ENCODE measurements at regions not wholly inside any gene's neighbourhood (a gene's known extent, or its start where the extent isn't known, plus 50 kb on each side); places are given as distances from the start of the nearest gene placed in this dataset.

DNA sequence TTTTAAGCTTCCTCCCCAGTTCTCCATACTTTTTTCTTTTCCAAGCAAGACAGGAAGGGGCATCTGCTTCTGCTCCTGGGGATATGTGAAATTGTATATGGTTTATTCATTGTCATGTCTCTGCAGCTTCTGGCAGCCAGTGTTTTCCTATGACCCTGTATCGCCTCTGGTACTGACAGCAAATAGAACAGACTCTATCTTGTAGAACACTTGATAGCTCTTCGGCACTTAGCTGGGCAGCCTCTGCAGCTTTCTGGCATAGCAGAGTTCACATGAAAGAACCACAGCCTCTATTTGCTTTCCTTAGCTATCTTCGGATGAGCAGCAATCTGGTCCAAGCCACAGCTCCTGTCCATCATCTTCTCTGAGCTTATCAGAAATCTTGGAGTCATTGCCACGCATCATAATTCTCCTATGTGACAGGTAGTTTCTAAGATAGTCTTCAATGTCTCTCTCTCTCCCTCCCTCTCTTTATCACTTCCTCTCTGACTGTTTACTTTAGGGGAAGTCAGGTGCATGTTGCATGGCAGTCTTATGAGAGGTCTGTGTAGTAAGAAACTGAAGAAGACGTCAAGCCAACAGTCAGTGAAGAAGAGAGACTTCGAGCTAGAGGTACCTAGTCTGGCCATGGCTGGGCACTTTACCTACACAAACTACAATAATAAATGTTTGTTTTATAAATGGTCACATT is 627.7 kb upstream of the CDH2 start:
- DNase-seq (ENCODE audit: low spot score in 2 of 2) = no peak
- 77 to 85% methylated on average over 6 of the region's 6 CpGs for WGBS, 2 donors
- intact Hi-C loops (cut with DNase I; ENCODE audit: low total_unique reads) = no loop called here
- TF ChIP-seq POLR2A (IDR thresholded peaks at IDR 0.05) = no peak
- TF ChIP-seq, protein P1, sequence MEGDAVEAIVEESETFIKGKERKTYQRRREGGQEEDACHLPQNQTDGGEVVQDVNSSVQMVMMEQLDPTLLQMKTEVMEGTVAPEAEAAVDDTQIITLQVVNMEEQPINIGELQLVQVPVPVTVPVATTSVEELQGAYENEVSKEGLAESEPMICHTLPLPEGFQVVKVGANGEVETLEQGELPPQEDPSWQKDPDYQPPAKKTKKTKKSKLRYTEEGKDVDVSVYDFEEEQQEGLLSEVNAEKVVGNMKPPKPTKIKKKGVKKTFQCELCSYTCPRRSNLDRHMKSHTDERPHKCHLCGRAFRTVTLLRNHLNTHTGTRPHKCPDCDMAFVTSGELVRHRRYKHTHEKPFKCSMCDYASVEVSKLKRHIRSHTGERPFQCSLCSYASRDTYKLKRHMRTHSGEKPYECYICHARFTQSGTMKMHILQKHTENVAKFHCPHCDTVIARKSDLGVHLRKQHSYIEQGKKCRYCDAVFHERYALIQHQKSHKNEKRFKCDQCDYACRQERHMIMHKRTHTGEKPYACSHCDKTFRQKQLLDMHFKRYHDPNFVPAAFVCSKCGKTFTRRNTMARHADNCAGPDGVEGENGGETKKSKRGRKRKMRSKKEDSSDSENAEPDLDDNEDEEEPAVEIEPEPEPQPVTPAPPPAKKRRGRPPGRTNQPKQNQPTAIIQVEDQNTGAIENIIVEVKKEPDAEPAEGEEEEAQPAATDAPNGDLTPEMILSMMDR (IDR thresholded peaks at IDR 0.05) = no peak
- H3K4me3 ChIP-seq (ENCODE audit: low read depth, poor library complexity, severe bottlenecking) = no peak overlapping the region

DNA sequence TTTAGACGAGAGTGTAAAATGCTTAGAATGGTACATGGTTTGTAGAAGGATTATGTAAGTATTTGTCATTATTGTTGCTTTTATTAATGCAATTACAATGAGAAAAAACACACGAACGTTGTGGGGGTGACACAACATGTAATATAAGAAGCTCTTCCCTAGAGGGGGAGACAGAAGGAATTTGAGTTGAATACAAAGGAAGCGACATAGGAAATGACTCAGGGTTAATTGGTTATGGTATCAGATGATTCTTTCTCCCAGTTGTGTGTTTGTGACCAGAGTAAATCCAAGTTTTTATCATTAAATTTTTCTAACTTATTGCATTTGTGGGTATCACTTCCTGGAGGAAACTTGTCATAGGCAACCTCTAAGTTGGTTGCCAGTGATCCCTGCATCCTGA is 625.6 kb upstream of the CDH2 start:
- 65 to 69% methylated on average over 4 of the region's 4 CpGs for WGBS, 2 donors
- DNase-seq (ENCODE audit: low spot score in 2 of 2) = no peak
- intact Hi-C loops (cut with DNase I; ENCODE audit: low total_unique reads) = no loop called here
- TF ChIP-seq, protein P1 (IDR thresholded peaks at IDR 0.05) = no peak
- no peak for TF ChIP-seq POLR2A (IDR thresholded peaks at IDR 0.05)
- H3K4me3 ChIP-seq (ENCODE audit: low read depth, poor library complexity, severe bottlenecking) = no peak overlapping the region

DNA sequence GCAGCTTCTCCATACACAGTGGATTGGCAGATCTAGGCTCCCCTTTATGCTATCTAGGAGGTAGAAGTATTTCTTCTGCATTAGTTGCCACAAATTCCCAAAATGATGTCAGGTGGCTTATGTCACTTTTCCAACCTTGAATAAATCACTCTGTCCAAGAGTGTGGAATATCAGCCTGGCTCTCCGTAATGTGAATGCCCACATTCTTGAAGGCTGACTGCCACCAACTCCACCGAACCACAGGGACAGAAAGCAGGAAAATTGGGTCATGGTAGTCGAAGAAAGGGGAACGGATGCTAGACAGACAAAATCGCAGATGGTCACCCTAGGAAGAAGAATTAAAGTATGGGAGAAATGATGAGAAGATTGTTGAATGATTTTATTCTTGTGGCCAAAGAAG is 624.9 kb upstream of the CDH2 start:
- intact Hi-C loops (cut with DNase I; ENCODE audit: low total_unique reads) = no loop called here
- 92 to 96% methylated on average over 5 of the region's 5 CpGs for WGBS, 2 donors
- TF ChIP-seq, protein P1 (IDR thresholded peaks at IDR 0.05) = no peak
- no peak for TF ChIP-seq POLR2A (IDR thresholded peaks at IDR 0.05)
- H3K4me3 ChIP-seq (ENCODE audit: low read depth, poor library complexity, severe bottlenecking) = no peak overlapping the region
- no peak for DNase-seq (ENCODE audit: low spot score in 2 of 2)

DNA sequence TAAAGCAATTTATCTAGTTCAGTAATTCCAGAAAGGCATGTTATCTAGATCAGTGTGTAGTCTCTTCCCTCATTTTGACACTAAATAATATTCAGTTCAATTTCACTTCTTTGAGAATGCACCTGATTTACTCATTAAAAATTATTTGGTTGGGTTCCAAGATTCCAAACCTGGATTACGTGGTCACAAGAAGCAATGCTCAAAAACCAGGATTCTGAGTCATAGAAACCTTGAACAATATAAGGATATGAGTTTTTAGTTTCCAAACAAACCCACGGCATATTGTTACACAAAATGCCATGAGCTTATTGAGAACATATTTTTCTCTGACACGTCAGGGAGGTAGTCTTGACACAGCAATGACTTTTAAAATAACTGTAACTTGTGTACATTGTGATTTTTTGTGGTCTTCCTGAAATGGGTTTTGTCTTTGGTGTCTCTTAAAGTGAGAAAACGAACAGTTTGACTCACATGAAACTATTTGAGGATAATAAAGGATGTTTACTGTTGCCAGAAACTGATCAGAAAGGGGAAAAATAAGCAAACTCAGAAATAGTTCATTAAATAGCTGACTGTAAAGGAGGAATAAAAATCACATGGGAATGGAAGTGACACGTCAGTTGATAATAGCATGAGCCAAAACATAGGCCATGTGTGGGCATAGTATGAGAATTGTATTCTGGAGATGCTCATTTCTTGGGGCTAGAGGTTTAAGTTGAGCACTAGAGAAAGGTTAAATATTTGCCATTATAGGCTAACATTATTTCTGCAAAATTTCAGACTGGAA is 617.7 kb upstream of the CDH2 start:
- TF ChIP-seq, protein P1 (IDR thresholded peaks at IDR 0.05) = no peak
- TF ChIP-seq POLR2A (IDR thresholded peaks at IDR 0.05) = no peak
- H3K4me3 ChIP-seq (ENCODE audit: low read depth, poor library complexity, severe bottlenecking) = no peak overlapping the region
- 39 to 48% methylated on average over 5 of the region's 5 CpGs for WGBS, 2 donors
- DNase-seq (ENCODE audit: low spot score in 2 of 2) = no peak
- intact Hi-C loops (cut with DNase I; ENCODE audit: low total_unique reads) = no loop called here

DNA sequence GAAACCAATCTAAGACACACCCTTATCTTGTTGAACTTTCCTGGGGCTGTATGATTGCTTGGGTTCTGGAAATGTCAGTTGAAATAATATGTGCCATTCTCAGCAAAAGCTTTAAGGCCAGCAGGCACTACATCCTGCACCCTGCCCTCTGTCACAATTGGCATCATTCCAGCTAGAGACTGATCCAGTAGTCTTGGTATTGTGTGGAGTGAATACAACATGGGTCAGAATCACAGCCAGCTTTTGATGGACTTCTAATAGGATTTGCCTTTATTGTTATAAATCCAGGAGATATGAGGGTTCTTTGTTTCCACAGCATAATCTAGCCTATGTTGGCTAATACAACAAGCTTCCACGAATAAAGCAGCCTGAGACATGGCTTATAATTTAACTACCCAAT is 617.0 kb upstream of the CDH2 start:
- intact Hi-C loops (cut with DNase I; ENCODE audit: low total_unique reads) = no loop called here
- WGBS, 2 donors = 59 to 65% methylated on average over 1 of the region's 1 CpG
- no peak for TF ChIP-seq POLR2A (IDR thresholded peaks at IDR 0.05)
- TF ChIP-seq, protein P1 (IDR thresholded peaks at IDR 0.05) = no peak
- DNase-seq (ENCODE audit: low spot score in 2 of 2) = no peak
- no peak overlapping the region for H3K4me3 ChIP-seq (ENCODE audit: low read depth, poor library complexity, severe bottlenecking)

All from lower leg skin (tissue), 4 donors.